ENCODE measurements at regions not wholly inside any gene's neighbourhood (a gene's known extent, or its start where the extent isn't known, plus 50 kb on each side); places are given as distances from the start of the nearest gene placed in this dataset.

GRCh38 chr13:70969321-70969720, 861.1 kb upstream of the KLHL1 start:
- TF ChIP-seq POLR2AphosphoS5 (IDR thresholded peaks at IDR 0.05; ENCODE audit: borderline replicate concordance, low read depth, low read length): no peak
- TF ChIP-seq FOXP2 (optimal IDR thresholded peaks at IDR 0.05; ENCODE audit: control extremely low read depth, extremely low read length, insufficient read depth): no peak
- TF ChIP-seq EZH2 (IDR thresholded peaks at IDR 0.05): no peak
- DNase-seq (ENCODE audit: low read depth, low spot score): no peak
- Histone ChIP-seq H3K4me3 (no peak overlapping the region), H3K9ac (ENCODE audit: insufficient read length) (no peak overlapping the region), H3K9me3 (ENCODE audit: low read depth, low read length) (no peaks in the 10 kb centered on the region), H3K36me3 (ENCODE audit: insufficient read depth, low read length) (no peaks in the 10 kb centered on the region), H3K27ac (no peak overlapping the region)

DNA sequence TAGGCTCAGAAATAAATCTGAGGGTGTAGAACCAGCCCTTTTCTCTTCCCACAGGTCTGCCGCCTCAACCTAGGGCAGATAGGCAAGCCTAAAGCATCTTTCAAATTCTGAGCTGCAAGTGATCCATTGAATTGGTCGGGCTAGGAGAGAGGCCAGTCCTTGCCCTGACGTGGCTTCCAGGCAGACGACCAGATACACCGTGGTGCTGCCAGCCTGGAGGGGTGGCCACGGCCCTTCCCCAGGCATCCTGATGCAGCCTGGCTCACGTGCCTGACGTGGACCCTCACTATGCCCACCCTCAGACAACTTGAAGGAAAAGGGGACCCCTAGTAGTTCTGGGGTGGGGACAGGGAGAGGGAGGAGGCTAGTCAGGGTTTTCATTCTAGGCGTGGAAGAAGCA, 859.3 kb upstream of the KLHL1 start:
- no peak overlapping the region for H3K27ac ChIP-seq
- TF ChIP-seq POLR2AphosphoS5 (IDR thresholded peaks at IDR 0.05; ENCODE audit: borderline replicate concordance, low read depth, low read length) (no peak), EZH2 (IDR thresholded peaks at IDR 0.05) (no peak), FOXP2 (optimal IDR thresholded peaks at IDR 0.05; ENCODE audit: control extremely low read depth, extremely low read length, insufficient read depth) (no peak)
- H3K9ac ChIP-seq (ENCODE audit: insufficient read length): no peak overlapping the region
- no peaks in the 10 kb centered on the region for H3K36me3 ChIP-seq (ENCODE audit: insufficient read depth, low read length)
- no peak overlapping the region for H3K4me3 ChIP-seq
- no peak for DNase-seq (ENCODE audit: low read depth, low spot score)
- H3K9me3 ChIP-seq (ENCODE audit: low read depth, low read length): no peaks in the 10 kb centered on the region

DNA sequence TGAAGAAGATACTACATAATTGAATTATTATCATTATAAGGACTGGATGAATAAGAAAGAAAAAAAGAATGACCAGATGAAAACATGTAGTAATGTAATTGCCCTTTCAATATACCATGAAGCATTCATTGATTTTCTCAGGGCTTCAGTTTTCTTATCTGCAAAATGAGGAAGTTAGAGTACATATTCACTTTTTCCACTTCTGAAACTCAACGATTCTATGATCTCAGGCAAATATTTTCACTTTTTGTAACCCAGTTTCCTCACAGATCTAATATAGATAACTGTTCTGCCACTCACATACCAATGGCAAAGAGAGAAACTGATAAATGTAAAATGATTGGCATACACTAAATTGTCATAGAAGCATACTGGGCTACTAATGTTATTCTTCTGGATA, 856.6 kb upstream of the KLHL1 start:
- no peak for DNase-seq (ENCODE audit: low read depth, low spot score)
- H3K9ac ChIP-seq (ENCODE audit: insufficient read length): no peak overlapping the region
- H3K27ac ChIP-seq: no peak overlapping the region
- no peaks in the 10 kb centered on the region for H3K9me3 ChIP-seq (ENCODE audit: low read depth, low read length)
- H3K36me3 ChIP-seq (ENCODE audit: insufficient read depth, low read length): no peaks in the 10 kb centered on the region
- H3K4me3 ChIP-seq: no peak overlapping the region
- TF ChIP-seq EZH2 (IDR thresholded peaks at IDR 0.05): no peak
- no peak for TF ChIP-seq FOXP2 (optimal IDR thresholded peaks at IDR 0.05; ENCODE audit: control extremely low read depth, extremely low read length, insufficient read depth)

- H3K36me3 ChIP-seq (ENCODE audit: insufficient read depth, low read length): no peaks in the 10 kb centered on the region
- no peak overlapping the region for H3K27ac ChIP-seq
- no peak overlapping the region for H3K4me3 ChIP-seq
- DNase-seq (ENCODE audit: low read depth, low spot score): no peak
- no peaks in the 10 kb centered on the region for H3K9me3 ChIP-seq (ENCODE audit: low read depth, low read length)
- TF ChIP-seq FOXP2 (optimal IDR thresholded peaks at IDR 0.05; ENCODE audit: control extremely low read depth, extremely low read length, insufficient read depth) (no peak), EZH2 (IDR thresholded peaks at IDR 0.05) (no peak), POLR2AphosphoS5 (IDR thresholded peaks at IDR 0.05; ENCODE audit: borderline replicate concordance, low read depth, low read length) (no peak)
- H3K9ac ChIP-seq (ENCODE audit: insufficient read length): no peak overlapping the region
Observed at GRCh38 chr13:70964124-70964523, 855.9 kb upstream of the KLHL1 start.

GRCh38 chr13:70960841-70961443, 852.7 kb upstream of the KLHL1 start:
- DNase-seq (ENCODE audit: low read depth, low spot score): peak; percentile 30
- Histone ChIP-seq H3K36me3 (ENCODE audit: insufficient read depth, low read length) (no peaks in the 10 kb centered on the region), H3K9me3 (ENCODE audit: low read depth, low read length) (no peaks in the 10 kb centered on the region), H3K4me3 (no peak overlapping the region), H3K9ac (ENCODE audit: insufficient read length) (no peak overlapping the region), H3K27ac (no peak overlapping the region)
- TF ChIP-seq POLR2AphosphoS5 (IDR thresholded peaks at IDR 0.05; ENCODE audit: borderline replicate concordance, low read depth, low read length) (no peak), FOXP2 (optimal IDR thresholded peaks at IDR 0.05; ENCODE audit: control extremely low read depth, extremely low read length, insufficient read depth) (no peak), EZH2 (IDR thresholded peaks at IDR 0.05) (no peak)

DNA sequence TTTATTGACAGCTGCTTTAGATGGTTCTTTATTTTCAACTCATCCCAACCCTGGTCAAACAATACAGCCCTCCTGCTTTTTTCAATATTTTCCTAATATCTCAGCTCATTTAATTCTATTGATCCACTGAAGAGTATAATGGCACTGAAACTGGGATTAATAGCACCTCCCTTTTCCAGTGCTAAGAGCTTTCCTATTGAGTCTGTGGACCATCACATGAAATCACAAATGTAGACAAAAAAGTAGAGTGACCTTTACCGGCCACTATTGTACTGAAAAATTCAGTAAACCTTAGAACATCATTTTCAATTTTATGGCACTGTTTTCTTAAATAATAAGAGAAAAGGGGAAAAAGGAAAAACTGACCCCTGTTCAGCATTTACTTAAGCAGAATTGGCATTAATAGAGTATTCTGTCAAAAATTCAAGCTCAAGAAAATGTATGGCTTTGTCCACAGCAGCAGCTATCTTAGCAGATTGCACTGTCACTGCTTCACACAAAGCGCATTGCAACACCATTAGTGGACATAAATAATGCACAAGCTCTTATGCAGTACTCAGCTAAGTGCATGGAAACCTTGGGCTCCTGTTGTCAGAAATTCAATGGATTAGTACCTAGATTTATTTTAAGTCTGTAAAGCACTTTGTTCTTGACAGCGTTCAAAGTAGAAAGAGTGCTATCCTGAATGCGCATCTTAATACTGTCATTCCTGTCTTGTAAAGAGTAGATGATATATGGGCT, 851.0 kb upstream of the KLHL1 start:
- no peak overlapping the region for H3K27ac ChIP-seq
- TF ChIP-seq FOXP2 (optimal IDR thresholded peaks at IDR 0.05; ENCODE audit: control extremely low read depth, extremely low read length, insufficient read depth) (no peak), POLR2AphosphoS5 (IDR thresholded peaks at IDR 0.05; ENCODE audit: borderline replicate concordance, low read depth, low read length) (no peak), EZH2 (IDR thresholded peaks at IDR 0.05) (no peak)
- H3K4me3 ChIP-seq: no peak overlapping the region
- H3K36me3 ChIP-seq (ENCODE audit: insufficient read depth, low read length): no peaks in the 10 kb centered on the region
- DNase-seq (ENCODE audit: low read depth, low spot score): no peak
- no peak overlapping the region for H3K9ac ChIP-seq (ENCODE audit: insufficient read length)
- no peaks in the 10 kb centered on the region for H3K9me3 ChIP-seq (ENCODE audit: low read depth, low read length)

DNA sequence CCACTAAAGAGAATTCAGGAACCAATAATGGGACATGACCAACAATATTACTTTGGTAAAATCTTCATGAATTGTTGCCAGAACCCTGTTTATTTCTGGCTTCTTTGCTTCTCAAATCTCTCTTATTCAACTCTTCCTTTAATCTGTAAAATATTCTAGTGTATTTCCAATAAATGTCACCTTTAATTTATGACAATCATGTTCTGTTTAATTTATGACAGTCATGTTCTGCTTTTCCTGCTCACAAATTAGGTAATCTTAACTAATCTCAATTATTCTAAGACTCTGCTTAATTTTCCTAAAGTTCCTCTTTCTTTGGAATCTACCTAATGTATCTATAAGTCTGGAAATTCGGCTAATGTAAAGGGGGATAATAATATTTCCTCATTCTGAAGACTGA, 847.6 kb upstream of the KLHL1 start:
- no peaks in the 10 kb centered on the region for H3K9me3 ChIP-seq (ENCODE audit: low read depth, low read length)
- H3K36me3 ChIP-seq (ENCODE audit: insufficient read depth, low read length): no peaks in the 10 kb centered on the region
- no peak for TF ChIP-seq FOXP2 (optimal IDR thresholded peaks at IDR 0.05; ENCODE audit: control extremely low read depth, extremely low read length, insufficient read depth)
- TF ChIP-seq EZH2 (IDR thresholded peaks at IDR 0.05): no peak
- TF ChIP-seq POLR2AphosphoS5 (IDR thresholded peaks at IDR 0.05; ENCODE audit: borderline replicate concordance, low read depth, low read length): no peak
- H3K4me3 ChIP-seq: no peak overlapping the region
- no peak overlapping the region for H3K9ac ChIP-seq (ENCODE audit: insufficient read length)
- no peak overlapping the region for H3K27ac ChIP-seq
- no peak for DNase-seq (ENCODE audit: low read depth, low spot score)

- no peak for TF ChIP-seq EZH2 (IDR thresholded peaks at IDR 0.05)
- no peak for TF ChIP-seq FOXP2 (optimal IDR thresholded peaks at IDR 0.05; ENCODE audit: control extremely low read depth, extremely low read length, insufficient read depth)
- TF ChIP-seq POLR2AphosphoS5 (IDR thresholded peaks at IDR 0.05; ENCODE audit: borderline replicate concordance, low read depth, low read length): no peak
- Histone ChIP-seq H3K27ac (no peak overlapping the region), H3K9me3 (ENCODE audit: low read depth, low read length) (no peaks in the 10 kb centered on the region), H3K4me3 (no peak overlapping the region), H3K9ac (ENCODE audit: insufficient read length) (no peak overlapping the region), H3K36me3 (ENCODE audit: insufficient read depth, low read length) (no peaks in the 10 kb centered on the region)
- DNase-seq (ENCODE audit: low read depth, low spot score): no peak
Observed at GRCh38 chr13:70950664-70951063, 842.4 kb upstream of the KLHL1 start.

Measured in SK-N-MC (cell line).